Kidney (tissue), 13 donors: ENCODE measurements at regions not wholly inside any gene's neighbourhood (a gene's known extent, or its start where the extent isn't known, plus 50 kb on each side); places are given as distances from the start of the nearest gene placed in this dataset.
"Not testable (repeated sequence)": the region's sequence is repeated elsewhere in the genome, so short reads cannot be mapped to it uniquely, and the experiment has no call there.

ENCODE experiments used
- DNase-seq, 5 donors: peaks; one replicate each; pipeline ENCODE4 v3.0.0-alpha.2; 2013 to 2020
- FAIRE-seq: peaks from 2 replicates; lab custom pipeline; 2012; peaks lifted over from hg19 to GRCh38; lab: Jason Lieb, UNC
- H3K27ac ChIP-seq, 2 donors: one replicate each; pipeline ENCODE4 v1.7.0; 2013; ENCODE audit warnings: low read depth in 2 of 2, low read length in 2 of 2, inconsistent platforms in 1 of 2
- H3K27me3 ChIP-seq: one replicate; pipeline ENCODE4 v1.7.1; 2013; ENCODE audit warnings: low read length, inconsistent platforms; ENCODE audit not compliant: control insufficient read depth, insufficient read depth
- H3K36me3 ChIP-seq, 3 donors: one replicate each; pipeline versions ENCODE4 v1.7.0 to v1.7.1; 2013; ENCODE audit warnings: low read length in 3 of 3, control low read depth in 1 of 3, inconsistent platforms in 1 of 3; ENCODE audit not compliant: insufficient read depth in 3 of 3, control insufficient read depth in 2 of 3
- H3K4me1 ChIP-seq, 3 donors: one replicate each; pipeline versions ENCODE4 v1.7.0 to v1.7.1; 2013; ENCODE audit warnings: low read length in 3 of 3, inconsistent platforms in 1 of 3, low read depth in 1 of 3; ENCODE audit not compliant: control insufficient read depth in 2 of 3, insufficient read depth in 2 of 3
- H3K4me3 ChIP-seq, 3 donors: one replicate each; pipeline versions ENCODE4 v1.7.0 to v1.8.1; 2013; ENCODE audit warnings: low read length in 3 of 3, control low read depth in 1 of 3, inconsistent platforms in 1 of 3
- H3K9ac ChIP-seq, 3 donors: one replicate each; pipeline versions ENCODE4 v1.7.0 to v1.7.1; 2013; ENCODE audit warnings: low read length in 3 of 3, control low read depth in 1 of 3, inconsistent platforms in 1 of 3
- H3K9me3 ChIP-seq, 3 donors: one replicate each; pipeline versions ENCODE4 v1.7.0 to v1.7.1; 2013; ENCODE audit warnings: low read length in 3 of 3, control low read depth in 1 of 3, inconsistent platforms in 1 of 3; ENCODE audit not compliant: control insufficient read depth in 2 of 3, insufficient read depth in 1 of 3
- CTCF ChIP-seq: IDR thresholded peaks from 3 replicates; pipeline ENCODE4 v1.5.1; 2012; ENCODE audit warnings: mild to moderate bottlenecking, moderate library complexity, borderline replicate concordance; ENCODE audit not compliant: insufficient read depth; ENCODE audit errors: extremely low read depth
- intact Hi-C: fragments of 100-400 bp; cut with DNase I; formaldehyde crosslinking; loops from one replicate; pipeline ENCODE4 v1.11.1; 2022
- donor health status: control.
- donor health status: control.
- donor health status: control.
- donor health status: control.
- donor health status: control.
- donor health status: DM: yes; HTN: yes; CAD: no.
- donor health status: Normal renal cell carcinoma (clear cell type).

- FAIRE-seq: no peak
- Histone ChIP-seq H3K9me3 (no peaks in the 10 kb centered on the region), H3K27ac (no peak overlapping the region), H3K9ac (no peak overlapping the region), H3K4me1 (no peaks in the 10 kb centered on the region), H3K36me3 (no peaks in the 10 kb centered on the region), H3K4me3 (no peak overlapping the region), H3K27me3 (no peaks in the 10 kb centered on the region)
- no peak for DNase-seq
- TF ChIP-seq CTCF: no peak
- intact Hi-C loops: no loop called here
These were observed 71.6 kb upstream of the PPM1H start for GRCh38 chr12:63006536-63006935.

GRCh38 chr12:63005382-63005781, 70.4 kb upstream of the PPM1H start:
- no peaks in the 10 kb centered on the region for H3K9me3 ChIP-seq
- H3K36me3 ChIP-seq: no peaks in the 10 kb centered on the region
- no peak overlapping the region for H3K9ac ChIP-seq
- no peak for FAIRE-seq
- no peak for TF ChIP-seq CTCF
- intact Hi-C loops: no loop called here
- H3K27me3 ChIP-seq: no peaks in the 10 kb centered on the region
- no peaks in the 10 kb centered on the region for H3K4me1 ChIP-seq
- no peak for DNase-seq
- H3K27ac ChIP-seq: no peak overlapping the region
- no peak overlapping the region for H3K4me3 ChIP-seq

- FAIRE-seq (no peak), DNase-seq (peak in 1 of 5 donors; percentile 43)
- no peaks in the 10 kb centered on the region for H3K9me3 ChIP-seq
- no peaks in the 10 kb centered on the region for H3K4me1 ChIP-seq
- no peak overlapping the region for H3K27ac ChIP-seq
- no peak overlapping the region for H3K4me3 ChIP-seq
- H3K9ac ChIP-seq: no peak overlapping the region
- no peaks in the 10 kb centered on the region for H3K36me3 ChIP-seq
- no peaks in the 10 kb centered on the region for H3K27me3 ChIP-seq
- TF ChIP-seq CTCF: no peak
- intact Hi-C loops: no loop called here
These were observed 68.4 kb upstream of the PPM1H start for GRCh38 chr12:63003223-63003819.

GRCh38 chr12:63002059-63002458, 67.1 kb upstream of the PPM1H start:
- H3K27me3 ChIP-seq, FAIRE-seq, H3K27ac ChIP-seq, intact Hi-C loops, H3K4me1 ChIP-seq, H3K36me3 ChIP-seq, H3K4me3 ChIP-seq, H3K9ac ChIP-seq, H3K9me3 ChIP-seq, DNase-seq: not testable (repeated sequence)
